HEK293T (cell line): ENCODE measurements at regions not wholly inside any gene's neighbourhood (a gene's known extent, or its start where the extent isn't known, plus 50 kb on each side); places are given as distances from the start of the nearest gene placed in this dataset.

Experiments
- CTCF ChIA-PET: fragments of 350-600 bp; formaldehyde crosslinking; extraction: SDS; loops from one replicate; lab custom pipeline; 2021; ENCODE audit warnings: antibody characterized with exemption, inconsistent platforms; lab: Yijun Ruan, JAX
- POLR2A ChIA-PET: fragments of 350-600 bp; formaldehyde crosslinking; extraction: SDS; loops from one replicate; lab custom pipeline; 2020; ENCODE audit warnings: antibody characterized with exemption, inconsistent platforms; lab: Yijun Ruan, JAX
- DNase-seq: peaks from one replicate; pipeline ENCODE4 v3.0.0; 2012; ENCODE audit warnings: mixed read lengths; ENCODE audit errors: extremely low spot score
- ARNT ChIP-seq: fragments of 450-650 bp; IDR thresholded peaks from 2 replicates; pipeline ENCODE4 v1.6.1; 2017; ENCODE audit warnings: mild to moderate bottlenecking
- BHLHE40 ChIP-seq: fragments of 450-650 bp; IDR thresholded peaks from 2 replicates; pipeline ENCODE4 v1.6.1; 2016; ENCODE audit warnings: mild to moderate bottlenecking, moderate library complexity, borderline replicate concordance
- CTBP1 ChIP-seq: fragments of 450-650 bp; IDR thresholded peaks from 2 replicates; pipeline ENCODE4 v1.6.1; 2016; ENCODE audit warnings: borderline replicate concordance
- ELF4 ChIP-seq: fragments of 450-650 bp; IDR thresholded peaks from 2 replicates; pipeline ENCODE4 v1.6.1; 2017; ENCODE audit warnings: antibody characterized with exemption
- FOXA1 ChIP-seq: fragments of 450-650 bp; IDR thresholded peaks from 2 replicates; pipeline ENCODE4 v1.6.1; 2016; ENCODE audit warnings: mild to moderate bottlenecking
- FOXK2 ChIP-seq: fragments of 450-650 bp; IDR thresholded peaks from 2 replicates; pipeline ENCODE4 v1.6.1; 2016; ENCODE audit warnings: mild to moderate bottlenecking
- FOXM1 ChIP-seq: fragments of 450-650 bp; IDR thresholded peaks from 2 replicates; pipeline ENCODE4 v1.6.1; 2017; ENCODE audit warnings: mild to moderate bottlenecking, borderline replicate concordance
- HDGF ChIP-seq: fragments of 450-650 bp; IDR thresholded peaks from 2 replicates; pipeline ENCODE4 v1.6.1; 2017; ENCODE audit warnings: antibody characterized with exemption, borderline replicate concordance
- L3MBTL2 ChIP-seq: fragments of 450-650 bp; conservative IDR thresholded peaks from 2 replicates; pipeline ENCODE4 v1.6.1; 2016; ENCODE audit warnings: mild to moderate bottlenecking
- LEF1 ChIP-seq: fragments of 450-650 bp; IDR thresholded peaks from 2 replicates; pipeline ENCODE4 v1.6.1; 2017; ENCODE audit warnings: mild to moderate bottlenecking, borderline replicate concordance
- NFRKB ChIP-seq: fragments of 450-650 bp; IDR thresholded peaks from 2 replicates; pipeline ENCODE4 v1.6.1; 2016; ENCODE audit warnings: mild to moderate bottlenecking, moderate library complexity
- PKNOX1 ChIP-seq: fragments of 450-650 bp; IDR thresholded peaks from 2 replicates; pipeline ENCODE4 v1.6.1; 2016
- SP1 ChIP-seq: fragments of 450-650 bp; IDR thresholded peaks from 2 replicates; pipeline ENCODE4 v1.6.1; 2017
- SUZ12 ChIP-seq: fragments of 450-650 bp; IDR thresholded peaks from 2 replicates; pipeline ENCODE4 v1.6.1; 2016; ENCODE audit warnings: mild to moderate bottlenecking
- TARDBP ChIP-seq: fragments of 450-650 bp; IDR thresholded peaks from 2 replicates; pipeline ENCODE4 v1.6.1; 2016
- ZNF384 ChIP-seq: fragments of 450-650 bp; IDR thresholded peaks from 2 replicates; pipeline ENCODE4 v1.6.1; 2016

DNA sequence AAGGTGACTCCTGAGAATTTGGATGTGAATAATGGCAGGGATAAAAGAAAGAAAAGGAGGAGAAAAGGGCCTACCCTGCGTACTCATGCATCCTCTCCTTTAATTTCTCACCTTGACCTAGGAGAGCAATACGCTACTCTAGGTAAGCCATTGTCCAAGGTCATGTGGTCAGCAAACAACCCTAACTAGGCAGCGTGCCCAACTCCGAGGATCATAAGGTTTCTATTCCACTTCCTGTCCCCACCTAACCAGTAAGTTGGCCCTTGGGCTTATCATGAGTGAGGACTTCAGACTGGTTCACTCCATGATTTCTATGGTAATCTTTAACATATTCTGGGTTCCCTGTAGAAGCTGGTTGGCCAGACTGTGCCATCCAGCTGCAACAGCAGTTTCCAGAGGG is 315.1 kb upstream of the CCL2 start:
- POLR2A ChIA-PET: no interaction called here
- no peak for DNase-seq
- TF ChIP-seq ARNT: no peak
- no peak for TF ChIP-seq LEF1
- no peak for TF ChIP-seq PKNOX1
- no peak for TF ChIP-seq SUZ12
- TF ChIP-seq FOXM1: no peak
- no peak for TF ChIP-seq ZNF384
- TF ChIP-seq HDGF: no peak
- TF ChIP-seq NFRKB: no peak
- no peak for TF ChIP-seq TARDBP
- no peak for TF ChIP-seq ELF4
- no peak for TF ChIP-seq FOXA1
- no peak for TF ChIP-seq SP1
- TF ChIP-seq L3MBTL2: no peak
- no peak for TF ChIP-seq FOXK2
- no peak for TF ChIP-seq BHLHE40
- CTCF ChIA-PET: interaction anchor here (1.1 kb wide), 1 partner anchor 160 kb away, joined by 3 read pairs; no protein-coding TSS in a partner anchor

DNA sequence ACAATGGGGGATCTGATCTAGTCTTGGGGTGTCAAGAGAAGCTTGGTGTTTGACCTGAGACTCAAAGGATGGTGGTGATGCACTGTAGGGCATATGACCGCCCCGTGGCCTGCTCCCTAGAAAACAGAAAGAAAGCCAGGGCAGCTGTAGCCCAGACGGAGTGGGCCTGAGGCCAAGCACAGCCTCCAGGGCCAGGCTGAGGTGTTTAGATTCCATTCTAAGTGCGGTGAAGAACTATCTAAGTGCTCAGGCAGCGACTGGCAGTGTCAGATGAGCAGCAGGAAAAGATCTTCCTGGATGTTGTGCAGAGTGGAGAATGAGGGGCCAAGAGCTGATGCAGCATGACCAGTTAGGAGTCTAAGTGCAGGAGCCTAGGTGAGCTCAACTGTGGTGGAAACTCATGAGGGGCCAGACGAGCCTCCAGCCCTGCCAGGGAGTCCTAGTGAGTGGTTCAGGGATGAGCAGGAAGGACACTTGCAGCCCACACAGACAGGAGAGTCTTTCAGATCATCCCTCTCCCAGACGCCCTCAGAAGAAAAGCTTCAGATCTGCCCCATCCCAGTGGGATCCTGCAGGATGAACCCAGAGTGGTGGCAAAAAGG is 314.2 kb upstream of the CCL2 start:
- ChIA-PET CTCF (interaction anchor here (1.1 kb wide), 1 partner anchor 161 kb away, joined by 3 read pairs; no protein-coding TSS in a partner anchor), POLR2A (no interaction called here)
- TF ChIP-seq CTBP1 (no peak), HDGF (no peak), L3MBTL2 (no peak), FOXA1 (no peak), FOXM1 (no peak), TARDBP (no peak), ELF4 (no peak), FOXK2 (no peak), NFRKB (no peak), ARNT (no peak), SP1 (no peak), LEF1 (no peak), SUZ12 (no peak), BHLHE40 (no peak), PKNOX1 (no peak), ZNF384 (no peak)
- DNase-seq: no peak

GRCh38 chr17:33941744-33942143 is 313.3 kb upstream of the CCL2 start:
- POLR2A ChIA-PET: no interaction called here
- CTCF ChIA-PET: no interaction called here

GRCh38 chr17:33942414-33942813 is 312.7 kb upstream of the CCL2 start:
- CTCF ChIA-PET: no interaction called here
- no peak for DNase-seq
- TF ChIP-seq NFRKB: no peak
- TF ChIP-seq PKNOX1: peak; percentile 32; the same call in 1 of the 2 replicates
- POLR2A ChIA-PET: no interaction called here

More at GRCh38 chr17:33941744-33942143, 313.3 kb upstream of the CCL2 start:
- TF ChIP-seq NFRKB (no peak), FOXM1 (no peak), CTBP1 (no peak), ARNT (no peak), ZNF384 (no peak), SUZ12 (no peak), FOXA1 (no peak), PKNOX1 (no peak), FOXK2 (no peak), HDGF (no peak), TARDBP (no peak), ELF4 (no peak)
- DNase-seq: no peak

GRCh38 chr17:33944412-33944811 is 310.7 kb upstream of the CCL2 start:
- POLR2A ChIA-PET: no interaction called here
- DNase-seq: no peak
- TF ChIP-seq L3MBTL2: no peak
- no peak for TF ChIP-seq SUZ12
- no peak for TF ChIP-seq ELF4
- TF ChIP-seq PKNOX1: no peak
- no peak for TF ChIP-seq HDGF
- no peak for TF ChIP-seq NFRKB
- no peak for TF ChIP-seq ARNT
- TF ChIP-seq CTBP1: no peak
- no peak for TF ChIP-seq FOXK2
- no peak for TF ChIP-seq FOXA1
- no peak for TF ChIP-seq BHLHE40
- no peak for TF ChIP-seq TARDBP
- TF ChIP-seq SP1: no peak
- TF ChIP-seq FOXM1: no peak
- TF ChIP-seq LEF1: no peak
- TF ChIP-seq ZNF384: no peak
- CTCF ChIA-PET: no interaction called here
